A549 (cell line): ENCODE measurements at regions not wholly inside any gene's neighbourhood (a gene's known extent, or its start where the extent isn't known, plus 50 kb on each side); places are given as distances from the start of the nearest gene placed in this dataset.
A peak's percentile ranks its signal among the peaks of the same experiment; 100 is the strongest.

Experiments
- CEBPB ChIP-seq, 2 experiments: fragments of >200 bp in 1 of 2; sonication (Bioruptor Twin) in 1 of 2; formaldehyde crosslinking in 1 of 2; IDR thresholded peaks; 2 replicates each; pipeline ENCODE4 v1.6.1; 2012 to 2016
- CHD4 ChIP-seq: fragments of 200-600 bp; sonication (generic); IDR thresholded peaks from 2 replicates; pipeline ENCODE4 v1.6.1; 2016; ENCODE audit warnings: antibody characterized with exemption, mild to moderate bottlenecking, borderline replicate concordance
- EHMT2 ChIP-seq: fragments of 200-600 bp; sonication (generic); IDR thresholded peaks from 2 replicates; pipeline ENCODE4 v1.6.1; 2016; ENCODE audit warnings: antibody characterized with exemption, low read depth, mild to moderate bottlenecking, moderate library complexity
- EP300 ChIP-seq, 2 experiments: fragments of >200 bp; sonication (Bioruptor Twin); formaldehyde crosslinking; IDR thresholded peaks; 2 replicates in 1 of 2; 3 replicates in 1 of 2; pipeline ENCODE4 v1.6.1; 2016 to 2017
- HDAC2 ChIP-seq: fragments of 200-600 bp; sonication (generic); IDR thresholded peaks from 2 replicates; pipeline ENCODE4 v1.6.1; 2016
- POLR2A ChIP-seq: IDR thresholded peaks from 2 replicates; pipeline ENCODE4 v1.6.1; 2012; ENCODE audit warnings: mild to moderate bottlenecking, low read length
- RAD21 ChIP-seq, 2 experiments: fragments of >200 bp in 1 of 2; sonication (Bioruptor Twin) in 1 of 2; formaldehyde crosslinking in 1 of 2; IDR thresholded peaks in 1 of 2; conservative IDR thresholded peaks in 1 of 2; 2 replicates in 1 of 2; 3 replicates in 1 of 2; pipeline ENCODE4 v1.6.1; 2012 to 2018; ENCODE audit warnings: inconsistent platforms in 1 of 2
- REST ChIP-seq: fragments of 200-600 bp; sonication (generic); IDR thresholded peaks from 2 replicates; pipeline ENCODE4 v1.6.1; 2016; ENCODE audit warnings: antibody characterized with exemption, mild to moderate bottlenecking, moderate library complexity
- TFCP2L1 ChIP-seq: fragments of 250-450 bp; sonication (Bioruptor Pico); IDR thresholded peaks from 2 replicates; pipeline ENCODE4 v1.5.0; 2021; ENCODE audit warnings: mild to moderate bottlenecking
- USF2 ChIP-seq: fragments of 450-650 bp; IDR thresholded peaks from 2 replicates; pipeline ENCODE4 v1.6.1; 2014; ENCODE audit warnings: antibody characterized with exemption
- ZC3H11A ChIP-seq: fragments of 450-650 bp; IDR thresholded peaks from 2 replicates; pipeline ENCODE4 v1.6.1; 2014; ENCODE audit warnings: antibody characterized with exemption, mild to moderate bottlenecking
- TF ChIP-seq, protein P1 (sequence below): fragments of >200 bp; sonication (Bioruptor Twin); formaldehyde crosslinking; IDR thresholded peaks from 3 replicates; pipeline ENCODE4 v1.5.1; 2016
- TF ChIP-seq, protein P2 (sequence below): fragments of >200 bp; sonication (Bioruptor Twin); formaldehyde crosslinking; IDR thresholded peaks from 3 replicates; pipeline ENCODE4 v1.6.1; 2016
- TF ChIP-seq, protein P3 (sequence below): fragments of 250-450 bp; sonication (Bioruptor Pico); IDR thresholded peaks from 2 replicates; pipeline ENCODE4 v1.5.0; 2021; ENCODE audit warnings: mild to moderate bottlenecking, moderate library complexity, borderline replicate concordance

DNA sequence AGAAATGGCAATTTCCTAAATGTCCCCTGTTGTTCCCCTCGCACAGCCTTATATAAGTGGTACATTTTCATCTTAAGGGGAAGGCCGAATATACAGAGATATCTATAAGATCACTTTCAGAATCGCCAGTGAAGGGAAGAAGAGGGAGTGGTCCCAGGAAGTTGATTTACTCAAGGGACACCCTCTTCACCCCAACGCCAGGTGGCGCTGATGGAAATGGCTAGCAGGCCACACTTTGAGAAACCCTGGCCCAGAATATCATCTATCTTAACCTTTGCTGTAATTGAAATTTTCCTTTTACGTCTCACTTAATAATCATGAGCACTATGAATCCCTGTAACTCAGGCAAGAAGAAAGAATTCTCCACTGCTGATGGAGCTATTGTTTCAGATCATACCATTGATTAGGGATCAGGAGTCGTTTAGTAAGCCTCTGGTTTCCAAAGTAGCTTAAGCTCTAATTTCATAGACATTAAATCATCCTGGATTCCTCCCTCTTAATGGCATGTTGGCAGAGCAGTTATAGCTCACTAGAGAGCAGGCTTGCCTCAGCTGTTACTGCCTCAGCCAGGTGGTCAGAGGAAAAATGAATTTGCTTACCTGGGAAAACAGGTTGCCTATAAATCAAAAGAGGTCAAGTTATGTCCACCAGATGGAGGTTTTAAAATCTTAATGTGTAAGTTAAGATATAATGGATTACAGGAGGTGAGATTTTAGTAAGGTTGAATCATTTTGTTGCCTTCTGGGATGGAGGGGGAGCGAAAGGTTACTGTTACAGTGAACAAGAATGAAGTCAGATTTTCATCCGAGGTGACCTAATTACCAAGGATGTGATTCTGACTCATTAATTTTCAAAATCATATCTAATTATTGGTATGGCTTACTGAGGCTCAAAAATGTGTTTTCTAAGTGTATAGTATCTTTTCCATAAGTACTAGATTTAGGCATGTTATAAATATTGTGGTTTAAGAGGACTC lies 941.2 kb upstream of the TENM3 start:
- TF ChIP-seq, protein P1, sequence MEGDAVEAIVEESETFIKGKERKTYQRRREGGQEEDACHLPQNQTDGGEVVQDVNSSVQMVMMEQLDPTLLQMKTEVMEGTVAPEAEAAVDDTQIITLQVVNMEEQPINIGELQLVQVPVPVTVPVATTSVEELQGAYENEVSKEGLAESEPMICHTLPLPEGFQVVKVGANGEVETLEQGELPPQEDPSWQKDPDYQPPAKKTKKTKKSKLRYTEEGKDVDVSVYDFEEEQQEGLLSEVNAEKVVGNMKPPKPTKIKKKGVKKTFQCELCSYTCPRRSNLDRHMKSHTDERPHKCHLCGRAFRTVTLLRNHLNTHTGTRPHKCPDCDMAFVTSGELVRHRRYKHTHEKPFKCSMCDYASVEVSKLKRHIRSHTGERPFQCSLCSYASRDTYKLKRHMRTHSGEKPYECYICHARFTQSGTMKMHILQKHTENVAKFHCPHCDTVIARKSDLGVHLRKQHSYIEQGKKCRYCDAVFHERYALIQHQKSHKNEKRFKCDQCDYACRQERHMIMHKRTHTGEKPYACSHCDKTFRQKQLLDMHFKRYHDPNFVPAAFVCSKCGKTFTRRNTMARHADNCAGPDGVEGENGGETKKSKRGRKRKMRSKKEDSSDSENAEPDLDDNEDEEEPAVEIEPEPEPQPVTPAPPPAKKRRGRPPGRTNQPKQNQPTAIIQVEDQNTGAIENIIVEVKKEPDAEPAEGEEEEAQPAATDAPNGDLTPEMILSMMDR: peak; percentile 37
- no peak for TF ChIP-seq POLR2A
- no peak for TF ChIP-seq TFCP2L1 (CRISPR knock-in tag)
- TF ChIP-seq EP300 (IDR thresholded peaks at IDR 0.05): no peak
- TF ChIP-seq ZC3H11A: no peak
- no peak for TF ChIP-seq HDAC2
- TF ChIP-seq, protein P2, sequence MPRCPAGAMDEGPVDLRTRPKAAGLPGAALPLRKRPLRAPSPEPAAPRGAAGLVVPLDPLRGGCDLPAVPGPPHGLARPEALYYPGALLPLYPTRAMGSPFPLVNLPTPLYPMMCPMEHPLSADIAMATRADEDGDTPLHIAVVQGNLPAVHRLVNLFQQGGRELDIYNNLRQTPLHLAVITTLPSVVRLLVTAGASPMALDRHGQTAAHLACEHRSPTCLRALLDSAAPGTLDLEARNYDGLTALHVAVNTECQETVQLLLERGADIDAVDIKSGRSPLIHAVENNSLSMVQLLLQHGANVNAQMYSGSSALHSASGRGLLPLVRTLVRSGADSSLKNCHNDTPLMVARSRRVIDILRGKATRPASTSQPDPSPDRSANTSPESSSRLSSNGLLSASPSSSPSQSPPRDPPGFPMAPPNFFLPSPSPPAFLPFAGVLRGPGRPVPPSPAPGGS: no peak
- TF ChIP-seq RAD21 (conservative IDR thresholded peaks at IDR 0.05 in 1 of 2, IDR thresholded peaks at IDR 0.05 in 1 of 2): peak in 1 of 2 experiments; percentile 42; a peak in 2 of 5 replicates
- no peak for TF ChIP-seq CHD4
- TF ChIP-seq EHMT2: no peak
- TF ChIP-seq, protein P3, sequence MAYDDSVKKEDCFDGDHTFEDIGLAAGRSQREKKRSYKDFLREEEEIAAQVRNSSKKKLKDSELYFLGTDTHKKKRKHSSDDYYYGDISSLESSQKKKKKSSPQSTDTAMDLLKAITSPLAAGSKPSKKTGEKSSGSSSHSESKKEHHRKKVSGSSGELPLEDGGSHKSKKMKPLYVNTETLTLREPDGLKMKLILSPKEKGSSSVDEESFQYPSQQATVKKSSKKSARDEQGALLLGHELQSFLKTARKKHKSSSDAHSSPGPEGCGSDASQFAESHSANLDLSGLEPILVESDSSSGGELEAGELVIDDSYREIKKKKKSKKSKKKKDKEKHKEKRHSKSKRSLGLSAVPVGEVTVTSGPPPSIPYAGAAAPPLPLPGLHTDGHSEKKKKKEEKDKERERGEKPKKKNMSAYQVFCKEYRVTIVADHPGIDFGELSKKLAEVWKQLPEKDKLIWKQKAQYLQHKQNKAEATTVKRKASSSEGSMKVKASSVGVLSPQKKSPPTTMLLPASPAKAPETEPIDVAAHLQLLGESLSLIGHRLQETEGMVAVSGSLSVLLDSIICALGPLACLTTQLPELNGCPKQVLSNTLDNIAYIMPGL (CRISPR knock-in tag): no peak
- no peak for TF ChIP-seq CEBPB (IDR thresholded peaks at IDR 0.05)
- TF ChIP-seq USF2: no peak
- TF ChIP-seq REST: no peak
